Adrenal gland (tissue), 9 donors: ENCODE measurements at regions not wholly inside any gene's neighbourhood (a gene's known extent, or its start where the extent isn't known, plus 50 kb on each side); places are given as distances from the start of the nearest gene placed in this dataset.

Source experiments
- DNase-seq, 7 donors: peaks; one replicate each; pipeline ENCODE4 v3.0.0-alpha.2; 2019 to 2020
- H3K27ac ChIP-seq, 5 donors: fragments of 200-600 bp; sonication (generic) in 4 of 5; 1 replicate in 3 of 5; 2 replicates in 2 of 5; pipeline versions ENCODE4 v1.5.1 to v1.8.0; 2016 to 2020; ENCODE audit warnings: mild to moderate bottlenecking in 1 of 5
- H3K27me3 ChIP-seq: fragments of 200-600 bp; 2 replicates; pipeline ENCODE4 v1.8.0; 2021
- H3K36me3 ChIP-seq, 2 donors: fragments of 200-600 bp; replicated peaks in 1 of 2; 1 replicate in 1 of 2; 2 replicates in 1 of 2; pipeline versions ENCODE4 v1.5.1 to v1.8.0; 2018 to 2022
- H3K4me1 ChIP-seq, 2 donors: fragments of 200-600 bp; replicated peaks in 1 of 2; 1 replicate in 1 of 2; 2 replicates in 1 of 2; pipeline versions ENCODE4 v1.5.1 to v1.8.0; 2018 to 2021
- H3K4me3 ChIP-seq, 4 donors: fragments of 200-600 bp; sonication (generic) in 3 of 4; one replicate each; pipeline ENCODE4 v1.5.1; 2016 to 2018
- H3K9me3 ChIP-seq, 3 donors: fragments of 200-600 bp; sonication (generic) in 1 of 3; replicated peaks in 1 of 3; 1 replicate in 2 of 3; 2 replicates in 1 of 3; pipeline versions ENCODE4 v1.5.1 to v1.8.0; 2016 to 2021
- POLR2A ChIP-seq, 2 donors: fragments of 450-650 bp; IDR thresholded peaks; one replicate each; pipeline ENCODE4 v1.6.1; 2017; ENCODE audit warnings: antibody characterized with exemption in 2 of 2, mild to moderate bottlenecking in 2 of 2, moderate library complexity in 1 of 2
- WGBS, 4 donors: extraction: QIAGEN DNeasy Blood & Tissue Kit in 2 of 4; methylation state at CpG; one replicate each; pipeline versions ENCODE4 v1.1.5 to v1.1.7; 2013 to 2017; 5-methylcytosine and 5-hydroxymethylcytosine counted together
- intact Hi-C, 2 donors: fragments of 100-400 bp; cut with DNase I; formaldehyde crosslinking; loops; one replicate each; pipeline versions ENCODE4 v1.14.1 to v1.15.0; 2022 to 2023
- TF ChIP-seq, protein P1 (sequence below), 6 experiments: fragments of 450-650 bp in 4 of 6; fragments of 200-600 bp in 2 of 6; sonication (generic) in 1 of 6; IDR thresholded peaks; 1 replicate in 5 of 6; 2 replicates in 1 of 6; pipeline versions ENCODE4 v1.5.1 to v1.8.0; 2016 to 2021; ENCODE audit warnings: antibody characterized with exemption in 6 of 6, mild to moderate bottlenecking in 2 of 6, moderate library complexity in 1 of 6
- donor health status: healthy with polysubstance abuse.
- donor health status: Bipolar disorder and iron deficiency.
- donor health status: DM: yes; HTN: yes; CAD: no.
- donor health status: DM: no; HTN: no; CAD: no.
- donor health status: DM: no; HTN: no; CAD: no.

DNA sequence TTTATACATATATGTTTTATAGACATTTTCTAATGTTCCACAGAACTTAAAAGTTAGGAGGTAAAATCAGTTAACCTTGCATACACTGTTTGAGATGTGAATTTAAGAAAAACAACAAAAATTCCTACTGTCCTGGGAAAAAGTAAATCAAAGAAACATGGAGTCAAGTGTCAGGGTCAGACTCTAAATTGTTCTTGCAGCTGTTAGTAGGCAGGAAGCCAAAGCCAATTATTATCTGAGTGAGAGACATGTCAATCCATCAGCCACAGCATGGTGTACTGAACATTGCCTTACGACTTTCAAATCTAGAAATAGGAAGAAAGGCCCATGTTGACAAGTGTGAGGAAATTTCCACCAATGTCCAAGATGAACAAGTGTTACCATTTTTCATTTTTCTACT is 461.2 kb upstream of the MBL2 start:
- H3K27ac ChIP-seq, result no peak overlapping the region
- intact Hi-C loops, result no loop called here
- no peak overlapping the region for H3K4me3 ChIP-seq
- no peaks in the 10 kb centered on the region for H3K9me3 ChIP-seq
- no peaks in the 10 kb centered on the region for H3K27me3 ChIP-seq
- H3K4me1 ChIP-seq, result no peaks in the 10 kb centered on the region
- H3K36me3 ChIP-seq, result no peaks in the 10 kb centered on the region
- DNase-seq, result no peak
- TF ChIP-seq POLR2A (IDR thresholded peaks at IDR 0.05), result no peak
- TF ChIP-seq, protein P1, sequence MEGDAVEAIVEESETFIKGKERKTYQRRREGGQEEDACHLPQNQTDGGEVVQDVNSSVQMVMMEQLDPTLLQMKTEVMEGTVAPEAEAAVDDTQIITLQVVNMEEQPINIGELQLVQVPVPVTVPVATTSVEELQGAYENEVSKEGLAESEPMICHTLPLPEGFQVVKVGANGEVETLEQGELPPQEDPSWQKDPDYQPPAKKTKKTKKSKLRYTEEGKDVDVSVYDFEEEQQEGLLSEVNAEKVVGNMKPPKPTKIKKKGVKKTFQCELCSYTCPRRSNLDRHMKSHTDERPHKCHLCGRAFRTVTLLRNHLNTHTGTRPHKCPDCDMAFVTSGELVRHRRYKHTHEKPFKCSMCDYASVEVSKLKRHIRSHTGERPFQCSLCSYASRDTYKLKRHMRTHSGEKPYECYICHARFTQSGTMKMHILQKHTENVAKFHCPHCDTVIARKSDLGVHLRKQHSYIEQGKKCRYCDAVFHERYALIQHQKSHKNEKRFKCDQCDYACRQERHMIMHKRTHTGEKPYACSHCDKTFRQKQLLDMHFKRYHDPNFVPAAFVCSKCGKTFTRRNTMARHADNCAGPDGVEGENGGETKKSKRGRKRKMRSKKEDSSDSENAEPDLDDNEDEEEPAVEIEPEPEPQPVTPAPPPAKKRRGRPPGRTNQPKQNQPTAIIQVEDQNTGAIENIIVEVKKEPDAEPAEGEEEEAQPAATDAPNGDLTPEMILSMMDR (IDR thresholded peaks at IDR 0.05), result no peak
- 25 to 59% (median 40%) methylated on average over 1 of the region's 1 CpG for WGBS, 4 donors

DNA sequence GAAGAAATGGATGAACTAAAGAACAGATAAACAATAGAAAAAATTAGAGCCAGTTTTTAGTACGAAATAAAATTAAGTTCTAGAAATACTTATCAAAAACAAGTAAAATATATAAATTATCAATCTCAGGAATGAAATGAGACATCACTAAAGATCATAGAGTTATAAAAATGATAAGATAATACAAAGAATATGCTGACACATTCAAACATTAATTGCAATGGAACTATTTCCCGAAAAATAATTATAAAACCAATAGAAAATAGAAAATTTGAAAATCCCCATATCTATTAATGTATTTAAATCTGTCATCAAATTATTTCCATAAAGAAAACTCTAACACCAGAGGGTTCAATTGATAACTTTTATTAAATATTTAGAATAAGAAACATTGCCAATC is 458.1 kb upstream of the MBL2 start:
- Histone ChIP-seq H3K36me3 (no peaks in the 10 kb centered on the region), H3K4me3 (no peak overlapping the region), H3K4me1 (no peaks in the 10 kb centered on the region), H3K27me3 (no peaks in the 10 kb centered on the region), H3K27ac (no peak overlapping the region), H3K9me3 (no peaks in the 10 kb centered on the region)
- intact Hi-C loops, result no loop called here
- WGBS, 4 donors, result 41 to 50% (median 43%) methylated on average over 2 of the region's 2 CpGs
- TF ChIP-seq, protein P1 (IDR thresholded peaks at IDR 0.05), result no peak
- no peak for TF ChIP-seq POLR2A (IDR thresholded peaks at IDR 0.05)
- no peak for DNase-seq

DNA sequence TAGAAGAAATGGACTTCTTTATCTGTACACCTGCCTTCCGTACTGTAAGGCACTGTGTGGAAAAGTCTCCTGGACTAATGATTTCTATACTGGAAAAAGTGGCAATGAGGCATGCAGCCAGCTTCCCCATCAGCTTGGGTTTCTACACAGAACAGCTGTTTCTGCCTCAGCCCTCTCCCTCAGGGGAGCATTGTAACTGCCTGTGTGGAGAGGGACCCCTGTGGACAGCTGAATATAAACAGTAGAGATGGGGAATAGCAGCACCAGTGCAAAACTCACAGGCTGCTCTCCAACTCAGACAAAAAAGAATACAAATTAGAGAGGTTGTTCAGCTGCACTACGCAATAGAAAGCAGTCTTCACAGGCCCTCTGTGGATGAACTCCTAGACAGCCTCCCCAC is 451.3 kb upstream of the MBL2 start:
- Histone ChIP-seq H3K27ac (no peak overlapping the region), H3K27me3 (no peaks in the 10 kb centered on the region), H3K36me3 (no peaks in the 10 kb centered on the region), H3K4me1 (no peaks in the 10 kb centered on the region), H3K4me3 (no peak overlapping the region), H3K9me3 (no peaks in the 10 kb centered on the region)
- intact Hi-C loops, result no loop called here
- DNase-seq, result no peak
- WGBS, 4 donors, result 83 to 94% (median 84%) methylated on average over 2 of the region's 2 CpGs
- TF ChIP-seq, protein P1 (IDR thresholded peaks at IDR 0.05), result no peak
- TF ChIP-seq POLR2A (IDR thresholded peaks at IDR 0.05), result no peak

DNA sequence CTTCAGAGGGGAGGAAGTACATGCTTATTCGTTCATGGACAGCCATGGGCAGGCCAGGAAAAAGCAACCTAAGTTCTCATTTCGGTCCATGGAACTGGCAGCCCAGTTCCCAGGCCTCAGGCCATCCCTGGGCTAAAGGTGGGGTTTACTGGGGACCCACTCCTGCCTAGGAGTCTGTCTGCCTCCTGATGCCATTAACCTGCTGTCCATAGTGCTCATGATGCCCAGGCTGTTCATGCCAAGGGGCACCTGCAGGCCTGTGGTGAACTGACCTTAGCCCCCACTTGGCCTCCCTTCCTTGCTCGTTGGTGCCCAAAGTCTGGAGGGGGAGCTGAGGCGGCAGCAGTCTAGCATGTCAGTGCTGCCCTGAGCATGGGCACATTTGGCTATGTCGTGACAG is 450.2 kb upstream of the MBL2 start:
- H3K27ac ChIP-seq, result no peak overlapping the region
- no peak for TF ChIP-seq POLR2A (IDR thresholded peaks at IDR 0.05)
- TF ChIP-seq, protein P1 (IDR thresholded peaks at IDR 0.05), result no peak
- H3K27me3 ChIP-seq, result no peaks in the 10 kb centered on the region
- no peak for DNase-seq
- H3K9me3 ChIP-seq, result no peaks in the 10 kb centered on the region
- 67 to 80% (median 78%) methylated on average over 3 to 5 of the region's 5 CpGs for WGBS, 4 donors
- no peaks in the 10 kb centered on the region for H3K4me1 ChIP-seq
- H3K4me3 ChIP-seq, result no peak overlapping the region
- intact Hi-C loops, result no loop called here
- no peaks in the 10 kb centered on the region for H3K36me3 ChIP-seq
